Psoas muscle (tissue), 7 donors: ENCODE measurements at regions not wholly inside any gene's neighbourhood (a gene's known extent, or its start where the extent isn't known, plus 50 kb on each side); places are given as distances from the start of the nearest gene placed in this dataset.

Experiments used
- ATAC-seq, 4 donors: fragments of 200-7000 bp; cut with Tn5 transposase; one replicate each; pipeline ENCODE4 v1.9.1; 2020; ENCODE audit warnings: moderate library complexity in 3 of 4, mild to moderate bottlenecking in 2 of 4
- DNase-seq, 2 donors: peaks; one replicate each; pipeline ENCODE4 v3.0.0-alpha.2; 2020
- H3K27ac ChIP-seq: fragments of 200-600 bp; one replicate; pipeline ENCODE4 v1.8.0; 2022
- H3K27me3 ChIP-seq, 3 donors: fragments of 200-600 bp in 1 of 3; one replicate each; pipeline versions ENCODE4 v1.6.1 to v1.8.0; 2013 to 2022; ENCODE audit warnings: low read length in 2 of 3, mild to moderate bottlenecking in 2 of 3, moderate library complexity in 1 of 3; ENCODE audit not compliant: insufficient read depth in 3 of 3
- H3K36me3 ChIP-seq, 2 donors: fragments of 200-600 bp in 1 of 2; one replicate each; pipeline versions ENCODE4 v1.6.1 to v1.8.0; 2013 to 2022; ENCODE audit warnings: low read depth in 1 of 2, mild to moderate bottlenecking in 1 of 2, moderate library complexity in 1 of 2; ENCODE audit not compliant: insufficient read depth in 1 of 2
- H3K4me1 ChIP-seq: fragments of 200-600 bp; one replicate; pipeline ENCODE4 v1.8.0; 2022
- H3K4me3 ChIP-seq: fragments of 200-600 bp; one replicate; pipeline ENCODE4 v1.8.0; 2022; ENCODE audit warnings: mild to moderate bottlenecking
- H3K9me3 ChIP-seq: fragments of 200-600 bp; one replicate; pipeline ENCODE4 v1.8.0; 2022
- WGBS, 3 donors: extraction: QIAGEN DNeasy Blood & Tissue Kit; methylation state at CpG; one replicate each; pipeline versions ENCODE4 v1.1.6 to v1.1.7; 2013; 5-methylcytosine and 5-hydroxymethylcytosine counted together
- intact Hi-C, 2 donors: fragments of 100-400 bp; cut with DNase I; formaldehyde crosslinking; loops; one replicate each; pipeline versions ENCODE4 v1.11.0 to v1.14.2; 2022
- TF ChIP-seq, protein P1 (sequence below): fragments of 200-600 bp; IDR thresholded peaks from one replicate; pipeline ENCODE4 v1.8.0; 2022; ENCODE audit warnings: antibody characterized with exemption
- donor health status: healthy with polysubstance abuse.
- donor health status: DM: no; HTN: no; CAD: no; lungs with moderate emphysema.
- donor health status: Bipolar disorder and iron deficiency.
- donor health status: healthy.
- donor health status: DM: yes; HTN: yes; CAD: no.
- donor health status: DM: no; HTN: no; CAD: no.
- donor health status: DM: yes; HTN: yes; CAD: no.

DNA sequence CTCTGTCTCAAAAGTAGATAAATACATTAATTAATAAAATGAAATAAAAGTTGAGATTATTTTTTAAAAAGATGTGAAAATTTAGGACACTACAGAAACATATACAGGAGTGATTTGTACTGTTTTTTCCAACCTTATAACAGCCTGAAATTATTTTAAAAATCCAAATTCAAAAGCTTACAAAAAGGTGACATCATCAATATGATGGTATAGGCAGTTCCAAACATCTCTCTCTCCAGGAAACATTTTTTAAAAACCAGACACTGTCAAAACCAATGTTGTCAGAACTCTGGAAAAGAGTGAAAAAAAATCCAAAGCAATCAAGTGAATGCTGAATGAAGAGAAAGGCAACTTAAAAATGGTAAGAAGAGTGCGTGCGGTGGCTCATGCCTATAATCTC, 76.7 kb downstream of the HHEX start:
- 96 to 100% (median 98%) methylated on average over 2 of the region's 2 CpGs for WGBS, 3 donors
- Histone ChIP-seq H3K4me3 (no peak overlapping the region), H3K27ac (no peak overlapping the region), H3K4me1 (no peaks in the 10 kb centered on the region), H3K27me3 (peaks cover 0 to 6% (median 0%) of the 10 kb centered on the region in 3 donors), H3K36me3 (no peaks in the 10 kb centered on the region), H3K9me3 (peaks cover 4% of the 10 kb centered on the region)
- no peak for ATAC-seq
- DNase-seq = no peak
- TF ChIP-seq, protein P1, sequence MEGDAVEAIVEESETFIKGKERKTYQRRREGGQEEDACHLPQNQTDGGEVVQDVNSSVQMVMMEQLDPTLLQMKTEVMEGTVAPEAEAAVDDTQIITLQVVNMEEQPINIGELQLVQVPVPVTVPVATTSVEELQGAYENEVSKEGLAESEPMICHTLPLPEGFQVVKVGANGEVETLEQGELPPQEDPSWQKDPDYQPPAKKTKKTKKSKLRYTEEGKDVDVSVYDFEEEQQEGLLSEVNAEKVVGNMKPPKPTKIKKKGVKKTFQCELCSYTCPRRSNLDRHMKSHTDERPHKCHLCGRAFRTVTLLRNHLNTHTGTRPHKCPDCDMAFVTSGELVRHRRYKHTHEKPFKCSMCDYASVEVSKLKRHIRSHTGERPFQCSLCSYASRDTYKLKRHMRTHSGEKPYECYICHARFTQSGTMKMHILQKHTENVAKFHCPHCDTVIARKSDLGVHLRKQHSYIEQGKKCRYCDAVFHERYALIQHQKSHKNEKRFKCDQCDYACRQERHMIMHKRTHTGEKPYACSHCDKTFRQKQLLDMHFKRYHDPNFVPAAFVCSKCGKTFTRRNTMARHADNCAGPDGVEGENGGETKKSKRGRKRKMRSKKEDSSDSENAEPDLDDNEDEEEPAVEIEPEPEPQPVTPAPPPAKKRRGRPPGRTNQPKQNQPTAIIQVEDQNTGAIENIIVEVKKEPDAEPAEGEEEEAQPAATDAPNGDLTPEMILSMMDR = no peak
- intact Hi-C loops = no loop called here

DNA sequence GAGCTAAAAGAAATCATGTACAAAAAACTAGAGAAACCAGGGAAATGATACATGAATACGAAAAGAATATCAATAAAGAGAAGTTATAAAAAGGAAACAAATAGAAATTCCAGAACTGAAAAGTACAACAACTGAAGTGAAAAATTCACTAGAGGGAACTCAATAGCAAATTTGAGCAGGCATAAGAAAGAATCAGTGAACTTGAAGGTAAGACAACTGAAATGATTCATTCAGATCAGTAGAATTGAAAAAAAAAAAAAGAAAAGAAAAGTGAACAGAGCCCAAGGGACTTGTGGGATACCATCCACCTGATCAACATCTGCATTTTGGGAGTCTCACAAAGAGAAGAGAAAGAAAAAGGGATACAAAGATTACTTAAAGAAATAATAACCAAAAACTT, 78.3 kb downstream of the HHEX start:
- H3K36me3 ChIP-seq = no peaks in the 10 kb centered on the region
- H3K4me1 ChIP-seq = no peaks in the 10 kb centered on the region
- intact Hi-C loops = no loop called here
- 90 to 93% (median 90%) methylated on average over 1 of the region's 1 CpG for WGBS, 3 donors
- no peak for DNase-seq
- no peak overlapping the region for H3K27ac ChIP-seq
- H3K27me3 ChIP-seq = peaks cover 0 to 6% (median 0%) of the 10 kb centered on the region in 3 donors
- H3K9me3 ChIP-seq = peaks cover 4% of the 10 kb centered on the region
- no peak for ATAC-seq
- TF ChIP-seq, protein P1 = no peak
- no peak overlapping the region for H3K4me3 ChIP-seq

- H3K4me1 ChIP-seq = no peaks in the 10 kb centered on the region
- peaks cover 0 to 2% (median 0%) of the 10 kb centered on the region in 3 donors for H3K27me3 ChIP-seq
- ATAC-seq (no peak), DNase-seq (no peak)
- H3K4me3 ChIP-seq = no peak overlapping the region
- TF ChIP-seq, protein P1 = no peak
- intact Hi-C loops = no loop called here
- no peak overlapping the region for H3K27ac ChIP-seq
- H3K36me3 ChIP-seq = no peaks in the 10 kb centered on the region
- H3K9me3 ChIP-seq = no peaks in the 10 kb centered on the region
Measured at GRCh38 chr10:92773776-92774175, 74.5 kb upstream of the EXOC6 start.

- no peaks in the 10 kb centered on the region for H3K36me3 ChIP-seq
- no peak overlapping the region for H3K4me3 ChIP-seq
- H3K27ac ChIP-seq = no peak overlapping the region
- DNase-seq (no peak), ATAC-seq (no peak)
- 84 to 88% (median 86%) methylated on average over 1 of the region's 1 CpG for WGBS, 3 donors
- peaks cover 0 to 4% (median 0%) of the 10 kb centered on the region in 3 donors for H3K27me3 ChIP-seq
- intact Hi-C loops = no loop called here
- H3K9me3 ChIP-seq = no peaks in the 10 kb centered on the region
- TF ChIP-seq, protein P1 = no peak
- no peaks in the 10 kb centered on the region for H3K4me1 ChIP-seq
Measured at GRCh38 chr10:92778091-92778490, 70.2 kb upstream of the EXOC6 start.

- Histone ChIP-seq H3K36me3 (no peaks in the 10 kb centered on the region), H3K4me1 (no peaks in the 10 kb centered on the region), H3K9me3 (no peaks in the 10 kb centered on the region), H3K27me3 (no peaks in the 10 kb centered on the region), H3K4me3 (no peak overlapping the region), H3K27ac (no peak overlapping the region)
- TF ChIP-seq, protein P1 = no peak
- DNase-seq = no peak
- WGBS, 3 donors = 57 to 63% (median 57%) methylated on average over 7 of the region's 7 CpGs
- intact Hi-C loops = no loop called here
- no peak for ATAC-seq
Measured at GRCh38 chr10:92785118-92785517, 63.2 kb upstream of the EXOC6 start.
